ENCODE measurements at regions not wholly inside any gene's neighbourhood (a gene's known extent, or its start where the extent isn't known, plus 50 kb on each side); places are given as distances from the start of the nearest gene placed in this dataset.

DNA sequence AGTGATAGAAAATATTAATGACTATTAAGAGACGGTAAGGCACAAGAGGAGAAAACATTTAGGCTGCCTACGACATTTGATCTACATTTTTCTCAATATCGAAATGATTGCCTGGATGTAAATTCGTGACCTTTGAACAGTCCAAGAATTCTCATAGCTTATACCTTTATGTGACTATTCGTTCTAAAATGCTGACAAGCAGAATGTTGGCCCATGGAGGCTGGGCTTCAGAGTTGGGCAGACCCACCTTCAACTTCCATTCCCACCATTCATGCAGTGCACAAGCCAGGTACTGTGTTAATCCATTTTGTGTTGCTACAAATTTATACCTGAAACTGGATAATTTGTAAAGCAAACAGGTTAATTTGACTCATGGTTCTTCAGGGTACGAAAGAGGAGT lies 441.4 kb upstream of the COBL start:
- intact Hi-C loops (cut with DNase I): no loop called here
- H3K4me3 ChIP-seq: no peak overlapping the region
- H3K36me3 ChIP-seq: no peaks in the 10 kb centered on the region
- DNase-seq (no peak), ATAC-seq (no peak)
- no peaks in the 10 kb centered on the region for H3K27me3 ChIP-seq (ENCODE audit: low read depth)
- H3K27ac ChIP-seq: no peak overlapping the region
- no peaks in the 10 kb centered on the region for H3K4me1 ChIP-seq
- TF ChIP-seq, protein P1, sequence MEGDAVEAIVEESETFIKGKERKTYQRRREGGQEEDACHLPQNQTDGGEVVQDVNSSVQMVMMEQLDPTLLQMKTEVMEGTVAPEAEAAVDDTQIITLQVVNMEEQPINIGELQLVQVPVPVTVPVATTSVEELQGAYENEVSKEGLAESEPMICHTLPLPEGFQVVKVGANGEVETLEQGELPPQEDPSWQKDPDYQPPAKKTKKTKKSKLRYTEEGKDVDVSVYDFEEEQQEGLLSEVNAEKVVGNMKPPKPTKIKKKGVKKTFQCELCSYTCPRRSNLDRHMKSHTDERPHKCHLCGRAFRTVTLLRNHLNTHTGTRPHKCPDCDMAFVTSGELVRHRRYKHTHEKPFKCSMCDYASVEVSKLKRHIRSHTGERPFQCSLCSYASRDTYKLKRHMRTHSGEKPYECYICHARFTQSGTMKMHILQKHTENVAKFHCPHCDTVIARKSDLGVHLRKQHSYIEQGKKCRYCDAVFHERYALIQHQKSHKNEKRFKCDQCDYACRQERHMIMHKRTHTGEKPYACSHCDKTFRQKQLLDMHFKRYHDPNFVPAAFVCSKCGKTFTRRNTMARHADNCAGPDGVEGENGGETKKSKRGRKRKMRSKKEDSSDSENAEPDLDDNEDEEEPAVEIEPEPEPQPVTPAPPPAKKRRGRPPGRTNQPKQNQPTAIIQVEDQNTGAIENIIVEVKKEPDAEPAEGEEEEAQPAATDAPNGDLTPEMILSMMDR (IDR thresholded peaks at IDR 0.05): no peak
- H3K9me3 ChIP-seq: no peaks in the 10 kb centered on the region

DNA sequence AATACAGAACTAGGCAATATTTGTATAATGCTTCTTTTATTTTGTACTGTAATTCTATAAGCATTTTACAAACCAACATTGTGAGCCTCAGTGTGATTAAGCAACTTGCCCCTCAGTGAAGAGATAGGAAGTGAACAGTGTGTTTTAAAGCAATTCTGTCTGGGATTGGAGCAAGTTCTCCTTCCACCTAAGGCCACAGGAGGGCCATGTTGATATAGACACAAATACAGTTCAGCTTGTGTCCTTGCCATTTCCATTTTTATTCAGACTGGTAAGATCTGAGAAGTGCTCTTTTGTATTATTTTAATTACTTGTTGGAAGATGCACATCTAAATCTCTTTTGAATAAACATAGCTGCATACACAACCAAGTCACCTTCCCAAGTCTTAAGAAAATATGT lies 416.3 kb upstream of the COBL start:
- TF ChIP-seq, protein P1 (IDR thresholded peaks at IDR 0.05): no peak
- Histone ChIP-seq H3K9me3 (peaks cover 3% of the 10 kb centered on the region), H3K4me3 (no peak overlapping the region), H3K27ac (no peak overlapping the region), H3K27me3 (ENCODE audit: low read depth) (no peaks in the 10 kb centered on the region), H3K36me3 (no peaks in the 10 kb centered on the region), H3K4me1 (no peaks in the 10 kb centered on the region)
- ATAC-seq (no peak), DNase-seq (no peak)
- intact Hi-C loops (cut with DNase I): no loop called here

DNA sequence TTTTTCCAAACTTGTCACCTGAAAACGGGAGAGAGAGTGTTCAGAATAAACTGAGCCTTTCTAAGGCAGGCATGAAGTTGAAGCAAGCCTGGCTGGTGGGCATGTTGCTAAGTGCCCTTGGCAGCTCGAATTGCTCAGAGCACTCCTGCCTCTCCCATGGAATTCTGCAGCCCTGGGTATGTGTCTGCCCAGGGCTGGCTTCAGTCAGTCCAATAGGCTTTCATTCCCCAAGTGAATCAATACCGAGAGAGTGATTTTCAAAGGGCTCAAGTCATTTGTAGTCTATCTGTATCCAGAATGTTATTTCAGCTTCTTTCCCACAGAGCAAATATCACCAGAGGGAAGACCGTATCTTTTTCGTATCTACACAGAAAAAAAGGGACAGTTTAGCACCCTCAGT lies 415.5 kb upstream of the COBL start:
- H3K4me3 ChIP-seq: no peak overlapping the region
- H3K27ac ChIP-seq: no peak overlapping the region
- H3K36me3 ChIP-seq: no peaks in the 10 kb centered on the region
- peaks cover 3% of the 10 kb centered on the region for H3K9me3 ChIP-seq
- intact Hi-C loops (cut with DNase I): no loop called here
- no peak for ATAC-seq
- TF ChIP-seq, protein P1 (IDR thresholded peaks at IDR 0.05): no peak
- DNase-seq: no peak
- H3K4me1 ChIP-seq: no peaks in the 10 kb centered on the region
- H3K27me3 ChIP-seq (ENCODE audit: low read depth): no peaks in the 10 kb centered on the region

DNA sequence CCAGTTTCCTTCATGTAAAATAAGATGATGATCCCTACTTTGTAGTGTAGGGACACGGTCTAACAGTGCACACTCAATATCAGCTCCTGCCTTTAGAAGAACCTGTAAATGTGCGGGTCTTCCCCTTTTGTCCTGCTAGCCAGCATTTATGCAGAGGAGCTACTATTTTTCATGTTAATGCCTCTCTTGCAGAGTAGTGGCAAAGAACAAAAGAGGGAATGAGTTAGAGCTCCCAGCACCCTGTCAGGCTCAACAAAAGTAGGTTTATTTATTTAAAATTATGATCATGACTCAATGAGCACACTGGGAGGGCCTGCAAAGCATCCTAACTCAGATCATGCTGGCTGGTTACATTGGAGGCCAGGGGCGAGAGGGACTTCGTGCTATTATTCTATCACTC lies 414.5 kb upstream of the COBL start:
- ATAC-seq: no peak
- TF ChIP-seq, protein P1 (IDR thresholded peaks at IDR 0.05): no peak
- Histone ChIP-seq H3K27me3 (ENCODE audit: low read depth) (no peaks in the 10 kb centered on the region), H3K36me3 (no peaks in the 10 kb centered on the region), H3K4me1 (no peaks in the 10 kb centered on the region), H3K27ac (no peak overlapping the region), H3K4me3 (no peak overlapping the region), H3K9me3 (peaks cover 3% of the 10 kb centered on the region)
- DNase-seq: no peak
- intact Hi-C loops (cut with DNase I): no loop called here

DNA sequence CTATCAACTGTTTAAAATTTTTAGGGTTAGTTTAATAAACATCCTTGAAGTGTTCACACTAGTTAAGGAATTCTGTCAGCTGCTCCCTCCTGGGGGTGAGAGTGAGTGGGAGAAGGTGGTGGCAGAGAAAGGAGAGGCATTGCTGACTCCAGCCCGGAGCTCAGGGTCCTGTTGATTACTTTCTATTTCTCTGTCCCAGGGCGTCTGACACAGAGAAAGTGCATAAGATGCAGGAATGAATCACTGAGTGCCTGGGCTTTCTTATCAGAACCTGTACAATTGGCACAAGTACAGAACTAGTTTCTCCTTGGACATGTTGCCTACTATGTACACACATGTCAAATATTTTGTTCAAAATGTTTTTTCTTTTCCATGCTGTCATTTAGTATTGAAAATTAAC lies 410.8 kb upstream of the COBL start:
- no peak for DNase-seq
- Histone ChIP-seq H3K27me3 (ENCODE audit: low read depth) (no peaks in the 10 kb centered on the region), H3K9me3 (peaks cover 6% of the 10 kb centered on the region), H3K4me1 (no peaks in the 10 kb centered on the region), H3K27ac (no peak overlapping the region), H3K4me3 (no peak overlapping the region), H3K36me3 (no peaks in the 10 kb centered on the region)
- intact Hi-C loops (cut with DNase I): no loop called here
- TF ChIP-seq, protein P1 (IDR thresholded peaks at IDR 0.05): no peak
- ATAC-seq: no peak

DNA sequence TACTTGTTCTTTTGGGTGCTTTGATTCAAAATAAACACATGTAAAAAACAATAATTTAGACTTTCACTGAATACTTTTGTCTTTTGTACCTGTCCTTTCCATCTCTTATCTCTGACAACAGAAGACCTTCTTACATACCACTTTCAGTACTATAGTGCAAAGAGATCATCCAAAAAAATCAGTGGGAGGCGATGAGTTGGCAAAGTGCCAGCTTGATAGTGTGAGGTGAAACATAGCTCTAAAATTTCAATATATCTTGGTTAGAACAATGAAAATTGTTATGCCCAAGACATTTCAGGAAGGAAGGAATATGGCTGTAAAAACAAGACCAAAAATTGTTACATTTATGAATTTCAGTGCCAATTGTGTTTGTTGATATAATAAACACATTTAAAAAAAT lies 390.2 kb upstream of the COBL start:
- intact Hi-C loops (cut with DNase I): no loop called here
- Histone ChIP-seq H3K4me1 (no peaks in the 10 kb centered on the region), H3K27me3 (ENCODE audit: low read depth) (no peaks in the 10 kb centered on the region), H3K4me3 (no peak overlapping the region), H3K27ac (no peak overlapping the region), H3K9me3 (no peaks in the 10 kb centered on the region), H3K36me3 (no peaks in the 10 kb centered on the region)
- TF ChIP-seq, protein P1 (IDR thresholded peaks at IDR 0.05): no peak
- no peak for DNase-seq
- ATAC-seq: no peak
